Thyroid gland (tissue), 4 donors: ENCODE measurements at regions not wholly inside any gene's neighbourhood (a gene's known extent, or its start where the extent isn't known, plus 50 kb on each side); places are given as distances from the start of the nearest gene placed in this dataset.

Experiments used
- DNase-seq, 2 donors: peaks; one replicate each; pipeline ENCODE4 v3.0.0-alpha.2; 2019
- H3K27ac ChIP-seq, 3 donors: fragments of 200-600 bp; sonication (generic); 1 replicate in 2 of 3; 2 replicates in 1 of 3; pipeline ENCODE4 v1.5.1; 2016 to 2019; ENCODE audit warnings: mild to moderate bottlenecking in 1 of 3, moderate library complexity in 1 of 3
- H3K27me3 ChIP-seq: fragments of 200-600 bp; sonication (generic); one replicate; pipeline ENCODE4 v1.5.1; 2019
- H3K36me3 ChIP-seq, 2 donors: fragments of 200-600 bp; sonication (generic); one replicate each; pipeline ENCODE4 v1.5.1; 2016 to 2019
- H3K4me1 ChIP-seq, 2 donors: fragments of 200-600 bp; sonication (generic); one replicate each; pipeline ENCODE4 v1.5.1; 2017 to 2019
- H3K4me3 ChIP-seq, 3 donors: fragments of 200-600 bp; sonication (generic); replicated peaks in 1 of 3; 1 replicate in 2 of 3; 2 replicates in 1 of 3; pipeline ENCODE4 v1.5.1; 2016; ENCODE audit warnings: mild to moderate bottlenecking in 1 of 3
- H3K9me3 ChIP-seq: fragments of 200-600 bp; sonication (generic); one replicate; pipeline ENCODE4 v1.5.1; 2017
- POLR2A ChIP-seq, 2 donors: fragments of 450-650 bp; IDR thresholded peaks; one replicate each; pipeline ENCODE4 v1.6.1; 2017; ENCODE audit warnings: antibody characterized with exemption in 2 of 2, mild to moderate bottlenecking in 2 of 2, moderate library complexity in 1 of 2
- WGBS, 2 donors: methylation state at CpG; one replicate each; pipeline ENCODE4 v1.1.5; 2017; 5-methylcytosine and 5-hydroxymethylcytosine counted together
- intact Hi-C: fragments of 100-400 bp; cut with DNase I; formaldehyde crosslinking; loops from one replicate; pipeline ENCODE4 v1.15.1; 2023
- TF ChIP-seq, protein P1 (sequence below), 6 experiments: fragments of 200-600 bp in 3 of 6; fragments of 450-650 bp in 3 of 6; sonication (generic) in 3 of 6; IDR thresholded peaks; one replicate each; pipeline ENCODE4 v1.5.1; 2016 to 2019; ENCODE audit warnings: antibody characterized with exemption in 6 of 6, mild to moderate bottlenecking in 2 of 6, inconsistent platforms in 1 of 6, moderate library complexity in 1 of 6

DNA sequence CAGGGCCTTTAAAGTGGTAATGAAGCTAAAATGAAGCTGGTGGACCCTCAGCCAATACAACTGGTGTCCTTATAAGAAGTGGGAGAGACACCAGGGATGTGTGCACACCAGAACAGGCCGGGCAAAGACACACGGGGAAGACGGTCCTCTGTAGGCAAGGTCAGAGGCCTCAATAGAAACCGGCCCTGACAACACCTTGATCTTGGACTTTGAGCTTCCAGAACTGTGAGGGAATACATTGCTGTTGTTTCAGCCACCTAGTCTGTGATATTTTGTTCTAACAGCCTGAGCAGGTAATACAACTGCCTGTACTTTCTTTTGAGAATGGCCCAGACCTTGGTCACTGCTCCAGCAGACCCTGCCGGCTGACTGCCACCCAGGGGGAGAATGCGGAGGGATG is 65.6 kb upstream of the FZD7 start:
- no peak overlapping the region for H3K27ac ChIP-seq
- H3K9me3 ChIP-seq = no peaks in the 10 kb centered on the region
- H3K27me3 ChIP-seq = no peaks in the 10 kb centered on the region
- TF ChIP-seq POLR2A (IDR thresholded peaks at IDR 0.05) = no peak
- TF ChIP-seq, protein P1, sequence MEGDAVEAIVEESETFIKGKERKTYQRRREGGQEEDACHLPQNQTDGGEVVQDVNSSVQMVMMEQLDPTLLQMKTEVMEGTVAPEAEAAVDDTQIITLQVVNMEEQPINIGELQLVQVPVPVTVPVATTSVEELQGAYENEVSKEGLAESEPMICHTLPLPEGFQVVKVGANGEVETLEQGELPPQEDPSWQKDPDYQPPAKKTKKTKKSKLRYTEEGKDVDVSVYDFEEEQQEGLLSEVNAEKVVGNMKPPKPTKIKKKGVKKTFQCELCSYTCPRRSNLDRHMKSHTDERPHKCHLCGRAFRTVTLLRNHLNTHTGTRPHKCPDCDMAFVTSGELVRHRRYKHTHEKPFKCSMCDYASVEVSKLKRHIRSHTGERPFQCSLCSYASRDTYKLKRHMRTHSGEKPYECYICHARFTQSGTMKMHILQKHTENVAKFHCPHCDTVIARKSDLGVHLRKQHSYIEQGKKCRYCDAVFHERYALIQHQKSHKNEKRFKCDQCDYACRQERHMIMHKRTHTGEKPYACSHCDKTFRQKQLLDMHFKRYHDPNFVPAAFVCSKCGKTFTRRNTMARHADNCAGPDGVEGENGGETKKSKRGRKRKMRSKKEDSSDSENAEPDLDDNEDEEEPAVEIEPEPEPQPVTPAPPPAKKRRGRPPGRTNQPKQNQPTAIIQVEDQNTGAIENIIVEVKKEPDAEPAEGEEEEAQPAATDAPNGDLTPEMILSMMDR (IDR thresholded peaks at IDR 0.05) = no peak
- intact Hi-C loops = no loop called here
- no peaks in the 10 kb centered on the region for H3K36me3 ChIP-seq
- 91 to 96% methylated on average over 4 to 6 of the region's 6 CpGs for WGBS, 2 donors
- no peaks in the 10 kb centered on the region for H3K4me1 ChIP-seq
- no peak overlapping the region for H3K4me3 ChIP-seq
- no peak for DNase-seq

DNA sequence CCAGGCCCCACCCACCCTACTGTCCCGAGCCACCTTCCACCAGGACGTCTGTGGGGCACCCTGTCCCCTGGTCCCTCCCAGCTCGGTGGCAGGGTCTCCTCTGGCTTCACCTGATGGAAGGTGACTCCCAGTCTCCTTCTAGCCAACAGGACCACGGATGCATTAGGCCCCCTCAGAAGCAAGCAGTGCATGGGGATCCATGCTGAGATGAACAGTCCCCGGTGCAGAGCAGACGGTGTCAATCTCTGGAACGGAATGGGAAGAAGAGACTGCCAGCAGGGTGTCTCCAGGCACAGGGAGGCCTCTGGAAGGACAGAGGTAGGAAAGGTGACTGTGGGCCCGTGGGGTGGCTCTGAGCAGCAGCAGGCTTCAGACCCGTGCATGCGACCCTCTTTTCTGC is 65.2 kb upstream of the FZD7 start:
- WGBS, 2 donors = 90 to 97% methylated on average over 8 to 9 of the region's 10 CpGs
- no peak overlapping the region for H3K4me3 ChIP-seq
- H3K27me3 ChIP-seq = no peaks in the 10 kb centered on the region
- no peaks in the 10 kb centered on the region for H3K9me3 ChIP-seq
- no peak overlapping the region for H3K27ac ChIP-seq
- no peaks in the 10 kb centered on the region for H3K36me3 ChIP-seq
- TF ChIP-seq, protein P1 (IDR thresholded peaks at IDR 0.05) = no peak
- no peak for TF ChIP-seq POLR2A (IDR thresholded peaks at IDR 0.05)
- intact Hi-C loops = no loop called here
- DNase-seq = no peak
- no peaks in the 10 kb centered on the region for H3K4me1 ChIP-seq

DNA sequence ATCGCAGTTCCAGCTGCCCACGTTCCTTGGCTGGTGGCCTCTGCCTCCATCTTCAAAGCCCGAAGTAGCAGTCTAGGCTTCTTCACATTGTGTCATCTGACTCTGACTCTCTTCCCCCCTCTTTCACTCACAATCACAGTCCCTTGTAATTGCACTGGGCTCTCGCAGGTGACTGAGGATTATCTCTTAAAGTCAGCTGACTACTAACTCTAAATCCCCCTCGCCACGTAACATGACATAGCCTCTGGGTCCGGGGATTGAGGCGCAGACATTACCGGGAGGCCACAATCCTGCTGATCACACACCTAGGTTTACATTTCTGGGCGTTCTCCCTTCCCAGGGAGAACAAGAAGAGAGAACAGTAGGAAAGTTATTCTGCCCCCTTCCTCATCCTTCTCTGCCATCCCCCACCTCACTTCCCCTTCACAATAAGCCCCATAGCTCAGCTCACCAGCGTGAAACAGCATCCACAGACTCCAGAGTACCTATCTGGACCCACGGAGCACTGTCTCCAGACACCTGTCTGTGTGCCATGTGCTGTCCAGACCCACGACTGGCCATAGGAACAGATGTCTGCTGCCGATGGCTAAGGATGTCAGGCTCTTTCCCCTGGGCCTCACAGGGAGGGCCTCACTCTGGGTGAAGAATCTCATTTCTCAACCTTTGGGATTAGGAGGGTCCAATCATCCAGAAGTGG is 64.3 kb upstream of the FZD7 start:
- WGBS, 2 donors = 88 to 92% methylated on average over 14 of the region's 14 CpGs
- Histone ChIP-seq H3K4me3 (no peak overlapping the region), H3K9me3 (no peaks in the 10 kb centered on the region), H3K36me3 (no peaks in the 10 kb centered on the region), H3K4me1 (no peaks in the 10 kb centered on the region), H3K27ac (no peak overlapping the region), H3K27me3 (no peaks in the 10 kb centered on the region)
- intact Hi-C loops = no loop called here
- TF ChIP-seq, protein P1 (IDR thresholded peaks at IDR 0.05) = no peak
- no peak for TF ChIP-seq POLR2A (IDR thresholded peaks at IDR 0.05)
- no peak for DNase-seq

DNA sequence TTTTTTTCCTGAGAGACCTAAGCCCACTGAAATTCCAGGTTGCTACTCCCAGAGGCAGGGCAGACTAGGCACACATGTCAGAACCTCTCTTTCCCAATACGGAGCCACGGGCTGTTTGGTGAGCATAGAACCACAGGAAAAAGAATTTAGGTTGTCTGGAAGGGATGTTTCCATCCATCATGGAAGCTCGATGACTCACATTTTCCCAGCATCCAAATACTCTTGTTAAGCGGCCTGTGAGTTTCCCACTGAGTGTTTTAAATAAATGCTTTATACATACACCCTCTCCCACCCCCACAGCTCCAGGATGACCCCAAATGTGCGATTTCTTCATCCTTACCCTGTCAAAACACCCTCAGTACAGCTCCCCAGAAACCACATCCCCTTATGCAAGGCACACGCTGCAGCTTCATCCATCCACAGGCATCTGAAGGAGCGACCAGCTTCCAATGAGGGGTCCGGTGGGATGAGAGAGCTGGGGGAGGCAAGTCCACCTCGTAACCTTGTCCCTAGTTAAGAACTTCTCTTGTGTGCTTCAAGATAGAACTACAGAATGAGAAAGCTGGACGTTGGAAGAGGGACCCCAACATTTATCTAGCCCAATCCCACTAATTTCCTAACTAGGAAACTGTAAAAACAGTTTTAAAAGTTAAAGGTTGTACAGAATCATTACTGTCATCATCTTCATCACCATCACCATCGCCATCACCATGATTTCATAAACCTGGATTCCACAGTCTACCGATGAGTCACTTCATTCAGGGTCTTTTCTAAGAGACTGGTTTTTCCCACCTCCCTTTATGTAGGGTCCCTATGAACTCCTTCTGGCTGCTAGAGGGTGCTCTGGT is 63.5 kb upstream of the FZD7 start:
- no peaks in the 10 kb centered on the region for H3K9me3 ChIP-seq
- intact Hi-C loops = no loop called here
- DNase-seq = no peak
- no peaks in the 10 kb centered on the region for H3K27me3 ChIP-seq
- no peak overlapping the region for H3K4me3 ChIP-seq
- TF ChIP-seq, protein P1 (IDR thresholded peaks at IDR 0.05) = no peak
- no peak for TF ChIP-seq POLR2A (IDR thresholded peaks at IDR 0.05)
- 83 to 84% methylated on average over 12 of the region's 12 CpGs for WGBS, 2 donors
- H3K36me3 ChIP-seq = no peaks in the 10 kb centered on the region
- no peaks in the 10 kb centered on the region for H3K4me1 ChIP-seq
- H3K27ac ChIP-seq = no peak overlapping the region

DNA sequence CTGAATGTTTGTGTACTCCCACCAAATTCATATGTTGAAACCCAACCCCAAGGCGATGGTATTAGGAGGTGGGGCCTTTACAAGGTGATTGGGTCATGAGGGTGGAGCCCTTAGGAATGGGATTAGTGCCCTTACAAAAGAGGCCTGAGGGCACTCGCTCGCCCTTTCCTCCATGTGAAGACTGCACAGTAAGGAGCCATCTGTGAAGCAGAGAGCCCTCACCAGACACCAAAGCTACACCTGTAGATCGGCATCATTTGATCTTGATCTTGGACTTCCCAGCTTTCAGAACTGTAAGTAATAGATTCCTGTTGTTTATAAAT is 62.9 kb upstream of the FZD7 start:
- WGBS, 2 donors = 95 to 98% methylated on average over 4 of the region's 4 CpGs
- no peak overlapping the region for H3K27ac ChIP-seq
- DNase-seq = no peak
- intact Hi-C loops = no loop called here
- H3K27me3 ChIP-seq = no peaks in the 10 kb centered on the region
- H3K9me3 ChIP-seq = no peaks in the 10 kb centered on the region
- no peaks in the 10 kb centered on the region for H3K36me3 ChIP-seq
- no peak for TF ChIP-seq POLR2A (IDR thresholded peaks at IDR 0.05)
- TF ChIP-seq, protein P1 (IDR thresholded peaks at IDR 0.05) = no peak
- H3K4me1 ChIP-seq = no peaks in the 10 kb centered on the region
- no peak overlapping the region for H3K4me3 ChIP-seq
